ENCODE measurements at regions not wholly inside any gene's neighbourhood (a gene's known extent, or its start where the extent isn't known, plus 50 kb on each side); places are given as distances from the start of the nearest gene placed in this dataset.
"Not testable (repeated sequence)": the region's sequence is repeated elsewhere in the genome, so short reads cannot be mapped to it uniquely, and the experiment has no call there.

- POLR2A ChIA-PET: no interaction called here
- Histone ChIP-seq H3K36me3 (ENCODE audit: insufficient read depth, low read length) (no peaks in the 10 kb centered on the region), H3K4me3 (ENCODE audit: low read length) (no peak overlapping the region), H3K4me1 (ENCODE audit: insufficient read depth, low read length) (no peaks in the 10 kb centered on the region), H3K27me3 (ENCODE audit: control insufficient read depth in 1 of 2, insufficient read depth in 2 of 2, low read length in 2 of 2) (no peaks in the 10 kb centered on the region), H3K27ac (ENCODE audit: low read depth in 1 of 2, low read length in 2 of 2) (no peak overlapping the region), H3K9me3 (ENCODE audit: control insufficient read depth in 1 of 2, insufficient read depth in 1 of 2, low read length in 2 of 2) (no peaks in the 10 kb centered on the region)
- H3K27ac Mint-ChIP-seq: no peak overlapping the region
- no peak overlapping the region for H3K4me3 Mint-ChIP-seq
- H3K36me3 Mint-ChIP-seq (ENCODE audit: low read depth): no peaks in the 10 kb centered on the region
- H3K9me3 Mint-ChIP-seq: no peaks in the 10 kb centered on the region
- no peak for ATAC-seq (ENCODE audit: poor library complexity)
- H3K4me1 Mint-ChIP-seq (ENCODE audit: low read depth): no peaks in the 10 kb centered on the region
- no peak for TF ChIP-seq CTCF (IDR thresholded peaks at IDR 0.05)
- peaks cover 15% of the 10 kb centered on the region for H3K27me3 Mint-ChIP-seq
- CTCF ChIA-PET: interaction anchor here (0.9 kb wide), 1 partner anchor 10 kb away, joined by 3 read pairs; no protein-coding TSS in a partner anchor
- no peak for DNase-seq
- intact Hi-C loops (cut with DNase I, micrococcal nuclease): no loop called here
Measured at GRCh38 chr6:8170245-8170644, 67.9 kb upstream of the EEF1E1 start.

GRCh38 chr6:8166156-8166555 is 63.8 kb upstream of the EEF1E1 start:
- POLR2A ChIA-PET: no interaction called here
- H3K27ac ChIP-seq (ENCODE audit: low read depth in 1 of 2, low read length in 2 of 2): no peak overlapping the region
- no peak for TF ChIP-seq CTCF (IDR thresholded peaks at IDR 0.05)
- no peak for DNase-seq
- no peaks in the 10 kb centered on the region for H3K4me1 ChIP-seq (ENCODE audit: insufficient read depth, low read length)
- peaks cover 4% of the 10 kb centered on the region for H3K9me3 Mint-ChIP-seq
- no peaks in the 10 kb centered on the region for H3K4me1 Mint-ChIP-seq (ENCODE audit: low read depth)
- H3K36me3 Mint-ChIP-seq (ENCODE audit: low read depth): no peaks in the 10 kb centered on the region
- no peaks in the 10 kb centered on the region for H3K36me3 ChIP-seq (ENCODE audit: insufficient read depth, low read length)
- no peak overlapping the region for H3K27ac Mint-ChIP-seq
- no peak overlapping the region for H3K4me3 ChIP-seq (ENCODE audit: low read length)
- H3K27me3 Mint-ChIP-seq: peaks cover 10% of the 10 kb centered on the region
- no peak overlapping the region for H3K4me3 Mint-ChIP-seq
- intact Hi-C loops (cut with DNase I, micrococcal nuclease): no loop called here
- no peaks in the 10 kb centered on the region for H3K27me3 ChIP-seq (ENCODE audit: control insufficient read depth in 1 of 2, insufficient read depth in 2 of 2, low read length in 2 of 2)
- no peak for ATAC-seq (ENCODE audit: poor library complexity)
- CTCF ChIA-PET: no interaction called here
- no peaks in the 10 kb centered on the region for H3K9me3 ChIP-seq (ENCODE audit: control insufficient read depth in 1 of 2, insufficient read depth in 1 of 2, low read length in 2 of 2)

- H3K36me3 Mint-ChIP-seq (ENCODE audit: low read depth); H3K27me3 ChIP-seq (ENCODE audit: control insufficient read depth in 1 of 2, insufficient read depth in 2 of 2, low read length in 2 of 2); CTCF ChIA-PET; intact Hi-C loops (cut with DNase I, micrococcal nuclease); H3K36me3 ChIP-seq (ENCODE audit: insufficient read depth, low read length); H3K4me1 ChIP-seq (ENCODE audit: insufficient read depth, low read length); H3K27ac Mint-ChIP-seq; H3K27ac ChIP-seq (ENCODE audit: low read depth in 1 of 2, low read length in 2 of 2); POLR2A ChIA-PET; H3K4me3 ChIP-seq (ENCODE audit: low read length); H3K4me1 Mint-ChIP-seq (ENCODE audit: low read depth); H3K4me3 Mint-ChIP-seq; ATAC-seq (ENCODE audit: poor library complexity); H3K9me3 ChIP-seq (ENCODE audit: control insufficient read depth in 1 of 2, insufficient read depth in 1 of 2, low read length in 2 of 2); DNase-seq; H3K9me3 Mint-ChIP-seq: not testable (repeated sequence)
- peaks cover 13% of the 10 kb centered on the region for H3K27me3 Mint-ChIP-seq
Measured at GRCh38 chr6:8165008-8165407, 62.7 kb upstream of the EEF1E1 start.

GRCh38 chr6:8164281-8164680 is 61.9 kb upstream of the EEF1E1 start:
- H3K9me3 Mint-ChIP-seq; H3K4me1 ChIP-seq (ENCODE audit: insufficient read depth, low read length); H3K4me1 Mint-ChIP-seq (ENCODE audit: low read depth); H3K27me3 ChIP-seq (ENCODE audit: control insufficient read depth in 1 of 2, insufficient read depth in 2 of 2, low read length in 2 of 2); CTCF ChIA-PET; H3K36me3 ChIP-seq (ENCODE audit: insufficient read depth, low read length); H3K27ac ChIP-seq (ENCODE audit: low read depth in 1 of 2, low read length in 2 of 2); DNase-seq; H3K9me3 ChIP-seq (ENCODE audit: control insufficient read depth in 1 of 2, insufficient read depth in 1 of 2, low read length in 2 of 2); H3K4me3 Mint-ChIP-seq; H3K36me3 Mint-ChIP-seq (ENCODE audit: low read depth); H3K27ac Mint-ChIP-seq; intact Hi-C loops (cut with DNase I, micrococcal nuclease); ATAC-seq (ENCODE audit: poor library complexity); H3K4me3 ChIP-seq (ENCODE audit: low read length); POLR2A ChIA-PET: not testable (repeated sequence)
- H3K27me3 Mint-ChIP-seq: peaks cover 16% of the 10 kb centered on the region

Data from CD4-positive, alpha-beta T cell (primary cell).